B cell (primary cell): ENCODE measurements at regions not wholly inside any gene's neighbourhood (a gene's known extent, or its start where the extent isn't known, plus 50 kb on each side); places are given as distances from the start of the nearest gene placed in this dataset.

ENCODE experiments used
- ATAC-seq: fragments of 200-7000 bp; cut with Tn5 transposase; one replicate; pipeline ENCODE4 v1.10.0; 2021; ENCODE audit warnings: low read depth, mild to moderate bottlenecking, moderate number of reproducible peaks, moderate library complexity
- CTCF ChIA-PET: fragments of 350-600 bp; sonication (Branson Sonifier 250); formaldehyde crosslinking; loops from one replicate; lab custom pipeline; 2021; ENCODE audit warnings: antibody characterized with exemption, inconsistent platforms; lab: Charles Lee
- POLR2A ChIA-PET: fragments of 350-600 bp; sonication (Branson Sonifier 250); formaldehyde crosslinking; loops from one replicate; lab custom pipeline; 2021; ENCODE audit warnings: antibody characterized with exemption; lab: Charles Lee
- DNase-seq: peaks from one replicate; pipeline ENCODE4 v3.0.0; 2013
- H2AFZ ChIP-seq: 2 replicates; pipeline ENCODE4 v1.6.1; 2012; ENCODE audit warnings: mild to moderate bottlenecking, low read depth, low read length; ENCODE audit not compliant: insufficient read depth, poor library complexity, severe bottlenecking
- H3K27ac ChIP-seq, 2 donors: 1 replicate in 1 of 2; 2 replicates in 1 of 2; pipeline ENCODE4 v1.5.1; 2012 to 2013; ENCODE audit warnings: low read length in 2 of 2, mild to moderate bottlenecking in 2 of 2, moderate library complexity in 1 of 2
- H3K27me3 ChIP-seq, 4 experiments: fragments of 200-600 bp in 1 of 4; sonication (generic) in 1 of 4; replicated peaks in 1 of 4; 1 replicate in 2 of 4; 2 replicates in 2 of 4; pipeline versions ENCODE4 v1.6.1 to v1.7.0; 2013 to 2016; ENCODE audit warnings: low read length in 3 of 4, mild to moderate bottlenecking in 2 of 4, mixed read lengths in 1 of 4, moderate library complexity in 1 of 4; ENCODE audit not compliant: insufficient read depth in 4 of 4, control insufficient read depth in 3 of 4; ENCODE audit errors: control extremely low read depth in 1 of 4
- H3K36me3 ChIP-seq, 2 experiments: replicated peaks in 1 of 2; 1 replicate in 1 of 2; 2 replicates in 1 of 2; pipeline versions ENCODE4 v1.6.1 to v1.7.1; 2013; ENCODE audit warnings: low read length in 1 of 2; ENCODE audit not compliant: insufficient read depth in 2 of 2, control insufficient read depth in 1 of 2; ENCODE audit errors: control extremely low read depth in 1 of 2, extremely low read depth in 1 of 2
- H3K4me1 ChIP-seq, 2 donors: fragments of 200-600 bp in 1 of 2; sonication (generic) in 1 of 2; 1 replicate in 1 of 2; 2 replicates in 1 of 2; pipeline versions ENCODE4 v1.5.1 to v1.6.1; 2013 to 2017; ENCODE audit warnings: low read length in 2 of 2; ENCODE audit not compliant: control insufficient read depth in 2 of 2, insufficient read depth in 2 of 2
- H3K4me2 ChIP-seq: replicated peaks from 2 replicates; pipeline ENCODE3; 2012; ENCODE audit warnings: mild to moderate bottlenecking, low read depth, low read length; ENCODE audit not compliant: poor library complexity, severe bottlenecking
- H3K4me3 ChIP-seq, 5 experiments: fragments of 200-600 bp in 1 of 5; sonication (generic) in 1 of 5; 1 replicate in 3 of 5; 2 replicates in 2 of 5; pipeline versions ENCODE4 v1.5.1 to v1.7.0; 2011 to 2016; ENCODE audit warnings: low read length in 4 of 5, mild to moderate bottlenecking in 4 of 5, low read depth in 2 of 5, control low read depth in 1 of 5, moderate library complexity in 1 of 5; ENCODE audit not compliant: insufficient read depth in 1 of 5; ENCODE audit errors: control extremely low read depth in 1 of 5, extremely low read depth in 1 of 5
- H3K79me2 ChIP-seq: fragments of 200-600 bp; sonication (generic); one replicate; pipeline ENCODE4 v1.6.0; 2016; ENCODE audit warnings: low read length; ENCODE audit not compliant: control insufficient read depth, insufficient read depth
- H3K9ac ChIP-seq: fragments of 200-600 bp; sonication (generic); 2 replicates; pipeline ENCODE4 v1.6.1; 2017; ENCODE audit warnings: mild to moderate bottlenecking, low read length, moderate library complexity
- H3K9me3 ChIP-seq, 3 donors: one replicate each; pipeline versions ENCODE4 v1.6.1 to v1.7.1; 2013; ENCODE audit warnings: low read length in 2 of 3; ENCODE audit not compliant: control insufficient read depth in 2 of 3, insufficient read depth in 1 of 3; ENCODE audit errors: control extremely low read depth in 1 of 3
- H4K20me1 ChIP-seq: 2 replicates; pipeline ENCODE4 v1.6.0; 2012; ENCODE audit warnings: mild to moderate bottlenecking, low read length; ENCODE audit not compliant: insufficient read depth, control insufficient read depth, poor library complexity, severe bottlenecking
- H3K27ac Mint-ChIP-seq: one replicate; pipeline ENCODE4 v1.8.0; 2021; ENCODE audit warnings: mixed read lengths
- H3K27me3 Mint-ChIP-seq: one replicate; pipeline ENCODE4 v1.8.0; 2021; ENCODE audit warnings: mixed read lengths
- H3K4me1 Mint-ChIP-seq: one replicate; pipeline ENCODE4 v1.8.0; 2021; ENCODE audit warnings: mixed read lengths
- H3K4me3 Mint-ChIP-seq: one replicate; pipeline ENCODE4 v1.8.0; 2021; ENCODE audit warnings: mixed read lengths
- H3K9me3 Mint-ChIP-seq: one replicate; pipeline ENCODE4 v1.8.0; 2022; ENCODE audit warnings: mixed read lengths; ENCODE audit not compliant: insufficient read depth
- CTCF ChIP-seq: fragments of 200-600 bp; IDR thresholded peaks from one replicate; pipeline ENCODE4 v1.8.0; 2022; ENCODE audit warnings: antibody characterized with exemption, mild to moderate bottlenecking
- EZH2 ChIP-seq: IDR thresholded peaks from 2 replicates; pipeline ENCODE4 v1.6.1; 2012; ENCODE audit warnings: borderline replicate concordance, low read depth, mild to moderate bottlenecking, moderate library complexity, low read length; ENCODE audit not compliant: insufficient read depth, poor library complexity, severe bottlenecking
- WGBS: methylation state at CpG from one replicate; pipeline ENCODE4 v1.1.5; 2013; ENCODE audit warnings: missing lambda C conversion rate; ENCODE audit not compliant: insufficient coverage; 5-methylcytosine and 5-hydroxymethylcytosine counted together
- intact Hi-C: fragments of 100-400 bp; cut with micrococcal nuclease; formaldehyde crosslinking; loops from one replicate; pipeline ENCODE4 v1.10.0; 2022

GRCh38 chr3:111285694-111286093 lies 214.1 kb downstream of the NECTIN3 start:
- no peaks in the 10 kb centered on the region for H3K9me3 ChIP-seq
- H2AFZ ChIP-seq: no peak overlapping the region
- CTCF ChIA-PET: no interaction called here
- Mint-ChIP-seq H3K9me3 (no peaks in the 10 kb centered on the region), H3K27ac (no peak overlapping the region), H3K27me3 (no peaks in the 10 kb centered on the region), H3K4me1 (no peaks in the 10 kb centered on the region), H3K4me3 (no peak overlapping the region)
- ATAC-seq (no peak), DNase-seq (no peak)
- H4K20me1 ChIP-seq: no peaks in the 10 kb centered on the region
- intact Hi-C loops: no loop called here
- H3K9ac ChIP-seq: no peak overlapping the region
- TF ChIP-seq EZH2: no peak
- no peak for TF ChIP-seq CTCF
- H3K4me3 ChIP-seq: no peak overlapping the region
- no peaks in the 10 kb centered on the region for H3K4me1 ChIP-seq
- H3K27me3 ChIP-seq: no peaks in the 10 kb centered on the region
- H3K79me2 ChIP-seq: no peaks in the 10 kb centered on the region
- POLR2A ChIA-PET: no interaction called here
- H3K27ac ChIP-seq: no peak overlapping the region
- no peak overlapping the region for H3K4me2 ChIP-seq
- no peaks in the 10 kb centered on the region for H3K36me3 ChIP-seq
- WGBS: 93% methylated on average over 4 of the region's 4 CpGs

GRCh38 chr3:111286746-111287145 lies 215.1 kb downstream of the NECTIN3 start:
- CTCF ChIA-PET: no interaction called here
- no CpG with 5 or more reads among the region's 2 CpGs for WGBS

More at GRCh38 chr3:111286746-111287145, 215.1 kb downstream of the NECTIN3 start:
- Mint-ChIP-seq H3K9me3 (no peaks in the 10 kb centered on the region), H3K4me1 (no peaks in the 10 kb centered on the region), H3K27ac (no peak overlapping the region), H3K27me3 (no peaks in the 10 kb centered on the region), H3K4me3 (no peak overlapping the region)
- no peak overlapping the region for H3K4me2 ChIP-seq
- no peak overlapping the region for H3K4me3 ChIP-seq
- DNase-seq: no peak
- POLR2A ChIA-PET: no interaction called here
- TF ChIP-seq CTCF (no peak), EZH2 (no peak)
- H4K20me1 ChIP-seq: no peaks in the 10 kb centered on the region
- no peaks in the 10 kb centered on the region for H3K79me2 ChIP-seq
- H2AFZ ChIP-seq: no peak overlapping the region
- H3K27ac ChIP-seq: no peak overlapping the region
- intact Hi-C loops: no loop called here
- no peaks in the 10 kb centered on the region for H3K4me1 ChIP-seq
- no peaks in the 10 kb centered on the region for H3K36me3 ChIP-seq
- no peak for ATAC-seq
- H3K27me3 ChIP-seq: no peaks in the 10 kb centered on the region
- no peaks in the 10 kb centered on the region for H3K9me3 ChIP-seq
- H3K9ac ChIP-seq: no peak overlapping the region
